Liver (tissue), 8 donors: ENCODE measurements at regions not wholly inside any gene's neighbourhood (a gene's known extent, or its start where the extent isn't known, plus 50 kb on each side); places are given as distances from the start of the nearest gene placed in this dataset.

Source experiments
- DNase-seq: peaks from one replicate; pipeline ENCODE4 v3.0.0-alpha.2; 2017; ENCODE audit warnings: low spot score
- H3K27ac ChIP-seq, 2 donors: one replicate each; pipeline ENCODE4 v1.7.0; 2013; ENCODE audit warnings: inconsistent platforms in 2 of 2, low read length in 2 of 2, control low read depth in 1 of 2, low read depth in 1 of 2, mild to moderate bottlenecking in 1 of 2
- H3K27me3 ChIP-seq, 4 donors: one replicate each; pipeline versions ENCODE4 v1.6.1 to v1.7.0; 2013; ENCODE audit warnings: low read length in 3 of 4, inconsistent platforms in 1 of 4, mild to moderate bottlenecking in 1 of 4, moderate library complexity in 1 of 4; ENCODE audit not compliant: control insufficient read depth in 4 of 4, insufficient read depth in 4 of 4
- H3K36me3 ChIP-seq, 4 donors: one replicate each; pipeline versions ENCODE4 v1.6.1 to v1.7.0; 2013; ENCODE audit warnings: low read length in 3 of 4, mild to moderate bottlenecking in 3 of 4, low read depth in 1 of 4, moderate library complexity in 1 of 4; ENCODE audit not compliant: control insufficient read depth in 4 of 4, insufficient read depth in 3 of 4
- H3K4me1 ChIP-seq, 4 donors: one replicate each; pipeline versions ENCODE4 v1.6.1 to v1.7.0; 2013; ENCODE audit warnings: low read length in 3 of 4, mild to moderate bottlenecking in 3 of 4, moderate library complexity in 1 of 4; ENCODE audit not compliant: control insufficient read depth in 4 of 4, insufficient read depth in 4 of 4
- H3K4me3 ChIP-seq, 3 donors: one replicate each; pipeline versions ENCODE4 v1.6.1 to v1.7.0; 2013; ENCODE audit warnings: low read length in 3 of 3, control low read depth in 1 of 3, low read depth in 1 of 3, mild to moderate bottlenecking in 1 of 3
- H3K9ac ChIP-seq, 2 donors: one replicate each; pipeline ENCODE4 v1.7.0; 2013; ENCODE audit warnings: low read length in 2 of 2, mild to moderate bottlenecking in 2 of 2, moderate library complexity in 2 of 2, control low read depth in 1 of 2, low read depth in 1 of 2
- H3K9me3 ChIP-seq, 4 donors: one replicate each; pipeline versions ENCODE4 v1.6.1 to v1.7.0; 2013; ENCODE audit warnings: low read length in 3 of 4; ENCODE audit not compliant: control insufficient read depth in 4 of 4
- CTCF ChIP-seq: fragments of 150-350 bp; IDR thresholded peaks from 2 replicates; pipeline ENCODE4 v1.5.1; 2017; ENCODE audit warnings: improper control_type of control experiment, low read depth, low read length; ENCODE audit not compliant: missing input control
- GABPA ChIP-seq, 2 donors: IDR thresholded peaks in 1 of 2; conservative IDR thresholded peaks in 1 of 2; 2 replicates each; pipeline ENCODE4 v1.6.1; 2016; ENCODE audit warnings: antibody characterized with exemption in 2 of 2, mild to moderate bottlenecking in 1 of 2, moderate library complexity in 1 of 2
- HNF4A ChIP-seq, 2 donors: conservative IDR thresholded peaks; 2 replicates each; pipeline ENCODE4 v1.6.1; 2016; ENCODE audit warnings: antibody characterized with exemption in 2 of 2, mild to moderate bottlenecking in 2 of 2
- NR2F2 ChIP-seq: IDR thresholded peaks from 2 replicates; pipeline ENCODE4 v1.6.1; 2016; ENCODE audit warnings: antibody characterized with exemption
- REST ChIP-seq: IDR thresholded peaks from 2 replicates; pipeline ENCODE4 v1.6.1; 2016; ENCODE audit warnings: antibody characterized with exemption, mild to moderate bottlenecking
- ZBTB33 ChIP-seq: IDR thresholded peaks from 2 replicates; pipeline ENCODE4 v1.6.1; 2016; ENCODE audit warnings: antibody characterized with exemption
- WGBS: extraction: QIAGEN DNeasy Blood & Tissue Kit; methylation state at CpG from one replicate; pipeline ENCODE4 v1.1.7; 2013; 5-methylcytosine and 5-hydroxymethylcytosine counted together
- donor health status: healthy.
- donor health status: healthy.
- donor health status: healthy.
- donor health status: healthy.
- donor health status: healthy.

- TF ChIP-seq CTCF: no peak
Observed at GRCh38 chr1:213448360-213448759, 397.3 kb downstream of the RPS6KC1 start (continued).

- no peak overlapping the region for H3K27ac ChIP-seq
Observed at GRCh38 chr1:213448776-213449175, 397.7 kb downstream of the RPS6KC1 start.

GRCh38 chr1:213452501-213452900 is 401.5 kb downstream of the RPS6KC1 start:
- 79% methylated on average over 4 of the region's 4 CpGs for WGBS

More at GRCh38 chr1:213448776-213449175, 397.7 kb downstream of the RPS6KC1 start:
- WGBS: 84% methylated on average over 4 of the region's 4 CpGs
- Histone ChIP-seq H3K36me3 (no peaks in the 10 kb centered on the region), H3K4me1 (no peaks in the 10 kb centered on the region), H3K9ac (no peak overlapping the region), H3K4me3 (no peak overlapping the region), H3K27me3 (no peaks in the 10 kb centered on the region), H3K9me3 (no peaks in the 10 kb centered on the region)
- TF ChIP-seq REST (no peak), NR2F2 (no peak), GABPA (IDR thresholded peaks at IDR 0.05 in 1 of 2, conservative IDR thresholded peaks at IDR 0.05 in 1 of 2) (no peak), HNF4A (conservative IDR thresholded peaks at IDR 0.05) (no peak)
- DNase-seq: no peak

More at GRCh38 chr1:213452501-213452900, 401.5 kb downstream of the RPS6KC1 start:
- DNase-seq: no peak
- Histone ChIP-seq H3K9me3 (no peaks in the 10 kb centered on the region), H3K27ac (no peak overlapping the region), H3K27me3 (no peaks in the 10 kb centered on the region), H3K9ac (no peak overlapping the region), H3K36me3 (no peaks in the 10 kb centered on the region), H3K4me3 (no peak overlapping the region), H3K4me1 (no peaks in the 10 kb centered on the region)
- TF ChIP-seq ZBTB33: no peak
